NCI-H2029 treated with DMSO at 0.1 percent for 48 hours (cell line): ENCODE measurements at regions not wholly inside any gene's neighbourhood (a gene's known extent, or its start where the extent isn't known, plus 50 kb on each side); places are given as distances from the start of the nearest gene placed in this dataset.
A peak's percentile ranks its signal among the peaks of the same experiment; 100 is the strongest.

ENCODE experiments used
- DNase-seq: peaks from one replicate; lab custom pipeline; 2025; lab: John Stamatoyannopoulos, UW

- no peak for DNase-seq
Measured at GRCh38 chr2:204272610-204273287, 272.5 kb upstream of the PARD3B start.

GRCh38 chr2:204274429-204274828 lies 270.8 kb upstream of the PARD3B start:
- no peak for DNase-seq

GRCh38 chr2:204274991-204275390 lies 270.3 kb upstream of the PARD3B start:
- DNase-seq = no peak

- DNase-seq = no peak
Measured at GRCh38 chr2:204277226-204277625, 268.0 kb upstream of the PARD3B start.

GRCh38 chr2:204278454-204278853 lies 266.8 kb upstream of the PARD3B start:
- DNase-seq = no peak

GRCh38 chr2:204279819-204280218 lies 265.5 kb upstream of the PARD3B start:
- no peak for DNase-seq

GRCh38 chr2:204280262-204280668 lies 265.0 kb upstream of the PARD3B start:
- DNase-seq = no peak

- no peak for DNase-seq
Measured at GRCh38 chr2:204282081-204282480, 263.2 kb upstream of the PARD3B start.

GRCh38 chr2:204282525-204282924 lies 262.8 kb upstream of the PARD3B start:
- DNase-seq = no peak

- DNase-seq = no peak
Measured at GRCh38 chr2:204289066-204289465, 256.2 kb upstream of the PARD3B start.

GRCh38 chr2:204292439-204292838 lies 252.8 kb upstream of the PARD3B start:
- no peak for DNase-seq

- DNase-seq = no peak
Measured at GRCh38 chr2:204293884-204294747, 251.2 kb upstream of the PARD3B start.

- no peak for DNase-seq
Measured at GRCh38 chr2:204298404-204298803, 246.9 kb upstream of the PARD3B start.

GRCh38 chr2:204299766-204300165 lies 245.5 kb upstream of the PARD3B start:
- no peak for DNase-seq

- no peak for DNase-seq
Measured at GRCh38 chr2:204306667-204307066, 238.6 kb upstream of the PARD3B start.

- no peak for DNase-seq
Measured at GRCh38 chr2:204312105-204312504, 233.2 kb upstream of the PARD3B start.

- DNase-seq = no peak
Measured at GRCh38 chr2:204313256-204313655, 232.0 kb upstream of the PARD3B start.

GRCh38 chr2:204315236-204315662 lies 230.0 kb upstream of the PARD3B start:
- no peak for DNase-seq

GRCh38 chr2:204317640-204318039 lies 227.6 kb upstream of the PARD3B start:
- DNase-seq = no peak

- DNase-seq = no peak
Measured at GRCh38 chr2:204321027-204321800, 224.1 kb upstream of the PARD3B start.

GRCh38 chr2:204321910-204322751 lies 223.1 kb upstream of the PARD3B start:
- no peak for DNase-seq

- DNase-seq = peak; percentile 26
Measured at GRCh38 chr2:204325468-204325867, 219.8 kb upstream of the PARD3B start.
